ENCODE measurements at regions not wholly inside any gene's neighbourhood (a gene's known extent, or its start where the extent isn't known, plus 50 kb on each side); places are given as distances from the start of the nearest gene placed in this dataset.

DNA sequence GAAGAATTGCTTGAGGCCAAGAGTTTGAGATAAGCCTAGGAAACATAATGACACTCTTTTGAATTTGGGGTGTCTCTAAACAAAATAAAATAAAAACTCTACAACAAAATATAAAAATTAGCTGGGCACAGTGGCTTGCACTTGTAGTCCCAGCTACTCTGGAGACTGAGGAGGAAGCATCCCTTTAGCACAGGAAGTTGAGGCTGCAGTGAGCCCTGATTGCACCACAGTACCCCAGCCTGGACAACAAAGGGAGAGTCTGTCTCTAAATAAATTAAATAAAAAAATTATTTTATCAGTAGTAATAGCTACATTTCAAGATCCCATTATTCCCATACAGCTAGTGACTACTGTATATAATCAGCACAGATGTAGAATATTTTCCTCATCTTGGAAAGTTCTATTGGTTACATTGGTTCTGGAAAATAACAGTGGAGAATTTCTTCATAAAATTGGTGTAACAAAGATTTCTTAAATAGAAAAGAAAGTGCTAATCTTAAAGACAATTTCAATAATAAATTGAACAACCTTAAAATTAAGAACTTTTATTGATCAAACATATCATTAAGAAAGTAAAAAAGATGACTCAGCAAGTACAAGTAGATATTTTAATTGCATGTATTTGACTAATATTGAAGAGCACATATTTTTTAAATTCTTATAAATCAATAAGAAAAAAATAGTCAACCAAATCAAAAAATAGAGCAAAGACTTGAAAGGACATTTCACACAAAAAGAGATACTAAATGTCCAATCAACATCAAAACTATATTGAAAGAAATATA lies 90.4 kb upstream of the KYNU start:
- Histone ChIP-seq H3K79me1 (ENCODE audit: insufficient read depth, low read depth, low read length, poor library complexity, severe bottlenecking) (no peaks in the 10 kb centered on the region), H4K5ac (ENCODE audit: insufficient read length, low read depth, low read length) (no peak overlapping the region), H2BK20ac (ENCODE audit: low read depth, low read length, poor library complexity, severe bottlenecking) (no peak overlapping the region), H3K4me2 (ENCODE audit: insufficient read depth, insufficient read length, low read length) (no peak overlapping the region), H3K9ac (ENCODE audit: extremely low read depth, insufficient read length, low read length) (no peak overlapping the region), H2BK5ac (ENCODE audit: insufficient read length, low read length) (no peak overlapping the region), H3K23ac (ENCODE audit: insufficient read length, low read depth, low read length) (no peak overlapping the region), H2AK5ac (ENCODE audit: insufficient read length, low read length) (no peak overlapping the region), H4K91ac (ENCODE audit: insufficient read length, low read depth, low read length) (no peak overlapping the region), H2BK12ac (ENCODE audit: insufficient read length, low read depth, low read length) (no peak overlapping the region), H3K4me1 (ENCODE audit: insufficient read depth, low read length) (no peaks in the 10 kb centered on the region), H3K56ac (ENCODE audit: insufficient read length, low read depth, low read length) (no peak overlapping the region), H2BK120ac (ENCODE audit: low read depth, low read length, poor library complexity, severe bottlenecking) (no peak overlapping the region), H3K14ac (ENCODE audit: insufficient read depth, low read length) (no peak overlapping the region), H3K23me2 (ENCODE audit: insufficient read length, low read depth, low read length, poor library complexity, severe bottlenecking) (no peaks in the 10 kb centered on the region), H4K20me1 (ENCODE audit: control insufficient read depth, insufficient read depth, insufficient read length) (no peaks in the 10 kb centered on the region), H3T11ph (ENCODE audit: low read length) (no peak overlapping the region), H3K18ac (ENCODE audit: insufficient read length, low read depth, low read length) (no peak overlapping the region), H3K79me2 (ENCODE audit: insufficient read depth, low read length) (no peaks in the 10 kb centered on the region), H3K9me3 (ENCODE audit: control insufficient read depth, low read depth, low read length) (no peaks in the 10 kb centered on the region), H4K8ac (replicated peaks; ENCODE audit: insufficient read length, low read depth, low read length) (no peak overlapping the region), H3K4ac (ENCODE audit: low read depth, low read length) (no peak overlapping the region), H2BK15ac (ENCODE audit: low read depth, low read length) (no peak overlapping the region), H2AFZ (ENCODE audit: low read length) (no peak overlapping the region), H3K27me3 (ENCODE audit: insufficient read depth, low read length) (no peaks in the 10 kb centered on the region), H3K27ac (ENCODE audit: insufficient read length, low read depth, low read length) (no peak overlapping the region)
- H3K27me3 Mint-ChIP-seq (ENCODE audit: low read depth) = no peaks in the 10 kb centered on the region
- no peaks in the 10 kb centered on the region for H3K9me3 Mint-ChIP-seq
- no peak overlapping the region for H3K27ac Mint-ChIP-seq
- no peaks in the 10 kb centered on the region for H3K4me1 Mint-ChIP-seq
- no peak overlapping the region for H3K4me3 Mint-ChIP-seq
- no peak for DNase-seq
- H3K36me3 Mint-ChIP-seq (ENCODE audit: insufficient read depth in 1 of 3, low read depth in 3 of 3) = no peaks in the 10 kb centered on the region
- TF ChIP-seq, protein P1, sequence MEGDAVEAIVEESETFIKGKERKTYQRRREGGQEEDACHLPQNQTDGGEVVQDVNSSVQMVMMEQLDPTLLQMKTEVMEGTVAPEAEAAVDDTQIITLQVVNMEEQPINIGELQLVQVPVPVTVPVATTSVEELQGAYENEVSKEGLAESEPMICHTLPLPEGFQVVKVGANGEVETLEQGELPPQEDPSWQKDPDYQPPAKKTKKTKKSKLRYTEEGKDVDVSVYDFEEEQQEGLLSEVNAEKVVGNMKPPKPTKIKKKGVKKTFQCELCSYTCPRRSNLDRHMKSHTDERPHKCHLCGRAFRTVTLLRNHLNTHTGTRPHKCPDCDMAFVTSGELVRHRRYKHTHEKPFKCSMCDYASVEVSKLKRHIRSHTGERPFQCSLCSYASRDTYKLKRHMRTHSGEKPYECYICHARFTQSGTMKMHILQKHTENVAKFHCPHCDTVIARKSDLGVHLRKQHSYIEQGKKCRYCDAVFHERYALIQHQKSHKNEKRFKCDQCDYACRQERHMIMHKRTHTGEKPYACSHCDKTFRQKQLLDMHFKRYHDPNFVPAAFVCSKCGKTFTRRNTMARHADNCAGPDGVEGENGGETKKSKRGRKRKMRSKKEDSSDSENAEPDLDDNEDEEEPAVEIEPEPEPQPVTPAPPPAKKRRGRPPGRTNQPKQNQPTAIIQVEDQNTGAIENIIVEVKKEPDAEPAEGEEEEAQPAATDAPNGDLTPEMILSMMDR (conservative IDR thresholded peaks at IDR 0.05) = no peak

All from H9 (cell line).